ENCODE measurements at regions not wholly inside any gene's neighbourhood (a gene's known extent, or its start where the extent isn't known, plus 50 kb on each side); places are given as distances from the start of the nearest gene placed in this dataset.

DNA sequence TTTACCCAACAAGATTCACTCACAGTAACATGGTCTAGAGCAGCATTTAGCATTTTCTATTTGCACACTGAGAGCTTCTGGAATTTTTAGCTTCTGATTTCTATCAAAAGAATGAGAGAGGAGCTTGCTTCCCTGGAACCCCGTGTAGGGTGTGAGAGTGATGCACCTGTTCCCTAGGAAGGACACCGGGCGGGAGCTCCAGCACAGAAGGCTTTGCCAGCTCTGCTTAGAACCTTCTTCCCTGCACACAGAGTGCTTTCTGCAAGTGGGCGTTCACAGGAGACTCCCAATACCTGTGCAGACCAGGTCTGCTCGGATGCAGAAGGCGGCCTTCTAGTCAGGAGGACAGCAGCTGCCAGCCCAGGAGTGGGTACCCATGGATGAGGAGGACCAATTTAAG is 217.3 kb downstream of the TBXT start:
- Histone ChIP-seq H3K4me1 (ENCODE audit: insufficient read depth, low read length) (no peaks in the 10 kb centered on the region), H3K4me2 (ENCODE audit: insufficient read depth, low read length) (no peak overlapping the region), H3K9me3 (ENCODE audit: low read depth, low read length) (no peaks in the 10 kb centered on the region), H3K36me3 (ENCODE audit: insufficient read depth, low read length) (no peaks in the 10 kb centered on the region), H2AFZ (ENCODE audit: low read length) (no peak overlapping the region), H4K20me1 (ENCODE audit: insufficient read depth, low read length) (no peaks in the 10 kb centered on the region), H3K4me3 (ENCODE audit: insufficient read depth, low read length) (no peak overlapping the region), H3K79me2 (ENCODE audit: insufficient read depth, low read length) (no peaks in the 10 kb centered on the region), H3K27ac (ENCODE audit: low read depth, low read length) (no peak overlapping the region), H3K27me3 (ENCODE audit: insufficient read depth, low read length) (no peaks in the 10 kb centered on the region)
- DNase-seq (ENCODE audit: insufficient read length, low spot score, missing footprints) = no peak
- no peak for TF ChIP-seq CTCF (IDR thresholded peaks at IDR 0.05; ENCODE audit: extremely low read depth, low read depth, low read length)

DNA sequence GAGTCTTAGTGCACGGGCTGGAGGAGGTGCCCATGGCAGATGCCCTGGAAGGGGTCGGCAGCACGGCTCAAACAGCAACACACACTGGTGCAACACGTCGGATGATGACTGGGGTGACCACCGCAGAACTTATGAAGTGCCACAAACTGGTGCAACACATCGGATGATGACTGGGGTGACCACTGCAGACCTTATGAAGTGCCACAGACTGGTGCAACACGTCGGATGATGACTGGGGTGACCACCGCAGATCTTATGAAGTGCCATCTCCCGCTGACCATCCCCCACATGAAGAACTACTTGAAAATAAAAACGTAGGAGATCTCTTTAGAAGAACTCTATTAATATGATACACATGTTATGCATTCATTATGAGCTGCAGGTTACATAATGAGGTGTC is 218.3 kb downstream of the TBXT start:
- H3K79me2 ChIP-seq (ENCODE audit: insufficient read depth, low read length) = no peaks in the 10 kb centered on the region
- TF ChIP-seq CTCF (IDR thresholded peaks at IDR 0.05; ENCODE audit: extremely low read depth, low read depth, low read length) = no peak
- no peaks in the 10 kb centered on the region for H4K20me1 ChIP-seq (ENCODE audit: insufficient read depth, low read length)
- no peak overlapping the region for H3K27ac ChIP-seq (ENCODE audit: low read depth, low read length)
- H3K4me1 ChIP-seq (ENCODE audit: insufficient read depth, low read length) = no peaks in the 10 kb centered on the region
- no peak for DNase-seq (ENCODE audit: insufficient read length, low spot score, missing footprints)
- H3K9me3 ChIP-seq (ENCODE audit: low read depth, low read length) = no peaks in the 10 kb centered on the region
- no peaks in the 10 kb centered on the region for H3K36me3 ChIP-seq (ENCODE audit: insufficient read depth, low read length)
- H3K27me3 ChIP-seq (ENCODE audit: insufficient read depth, low read length) = no peaks in the 10 kb centered on the region
- no peak overlapping the region for H3K4me2 ChIP-seq (ENCODE audit: insufficient read depth, low read length)
- no peak overlapping the region for H3K4me3 ChIP-seq (ENCODE audit: insufficient read depth, low read length)
- H2AFZ ChIP-seq (ENCODE audit: low read length) = no peak overlapping the region

DNA sequence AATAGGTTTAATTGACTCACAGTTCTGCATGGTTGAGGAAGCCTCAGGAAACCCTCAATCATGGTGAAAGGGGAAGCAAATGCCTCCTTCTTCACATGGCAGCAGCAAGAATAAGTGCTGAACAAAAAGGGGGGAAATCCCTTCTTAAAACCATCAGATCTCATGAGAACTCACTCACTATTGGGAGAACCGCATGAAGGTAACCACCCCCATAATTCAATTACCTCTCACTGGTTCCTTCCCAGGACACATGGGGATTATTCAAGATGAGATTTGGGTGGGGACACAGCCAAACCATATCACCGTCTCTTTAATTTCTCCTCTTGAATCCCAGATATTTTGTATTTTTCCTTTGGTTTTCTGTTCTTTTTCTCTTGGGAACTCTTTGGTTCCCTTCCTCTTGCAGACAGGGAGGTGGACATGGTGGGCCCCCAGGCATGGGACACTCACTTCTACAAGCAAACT is 223.6 kb downstream of the TBXT start:
- Histone ChIP-seq H3K4me3 (ENCODE audit: insufficient read depth, low read length) (no peak overlapping the region), H3K4me2 (ENCODE audit: insufficient read depth, low read length) (no peak overlapping the region), H2AFZ (ENCODE audit: low read length) (no peak overlapping the region), H3K9me3 (ENCODE audit: low read depth, low read length) (no peaks in the 10 kb centered on the region), H4K20me1 (ENCODE audit: insufficient read depth, low read length) (no peaks in the 10 kb centered on the region), H3K36me3 (ENCODE audit: insufficient read depth, low read length) (no peaks in the 10 kb centered on the region), H3K27me3 (ENCODE audit: insufficient read depth, low read length) (no peaks in the 10 kb centered on the region), H3K79me2 (ENCODE audit: insufficient read depth, low read length) (no peaks in the 10 kb centered on the region), H3K4me1 (ENCODE audit: insufficient read depth, low read length) (no peaks in the 10 kb centered on the region), H3K27ac (ENCODE audit: low read depth, low read length) (no peak overlapping the region)
- no peak for DNase-seq (ENCODE audit: insufficient read length, low spot score, missing footprints)
- no peak for TF ChIP-seq CTCF (IDR thresholded peaks at IDR 0.05; ENCODE audit: extremely low read depth, low read depth, low read length)

DNA sequence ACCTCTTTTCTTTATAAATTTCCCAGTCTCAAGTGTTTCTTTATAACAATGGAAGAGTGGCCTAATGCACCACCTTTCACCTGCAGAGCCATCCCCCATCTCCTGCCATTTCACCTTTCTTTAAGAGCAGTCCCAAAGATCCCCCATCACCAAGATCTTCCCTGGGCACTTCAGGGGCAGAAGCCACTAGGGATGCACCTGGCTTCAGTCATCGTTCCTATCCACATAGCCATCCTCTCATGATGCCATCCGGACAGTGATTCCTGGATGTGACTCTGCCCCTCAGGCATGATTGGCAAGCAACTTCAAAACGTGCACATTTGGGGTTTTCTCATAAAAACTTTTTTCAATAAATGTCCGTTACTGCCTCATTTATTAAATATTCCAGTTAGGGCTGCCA is 225.9 kb downstream of the TBXT start:
- H3K27me3 ChIP-seq (ENCODE audit: insufficient read depth, low read length) = no peaks in the 10 kb centered on the region
- no peaks in the 10 kb centered on the region for H3K9me3 ChIP-seq (ENCODE audit: low read depth, low read length)

More for the DNA sequence above, 225.9 kb downstream of the TBXT start:
- DNase-seq (ENCODE audit: insufficient read length, low spot score, missing footprints) = no peak
- Histone ChIP-seq H3K27ac (ENCODE audit: low read depth, low read length) (no peak overlapping the region), H3K4me3 (ENCODE audit: insufficient read depth, low read length) (no peak overlapping the region), H3K4me1 (ENCODE audit: insufficient read depth, low read length) (no peaks in the 10 kb centered on the region), H4K20me1 (ENCODE audit: insufficient read depth, low read length) (no peaks in the 10 kb centered on the region), H2AFZ (ENCODE audit: low read length) (no peak overlapping the region), H3K36me3 (ENCODE audit: insufficient read depth, low read length) (no peaks in the 10 kb centered on the region), H3K4me2 (ENCODE audit: insufficient read depth, low read length) (no peak overlapping the region), H3K79me2 (ENCODE audit: insufficient read depth, low read length) (no peaks in the 10 kb centered on the region)
- no peak for TF ChIP-seq CTCF (IDR thresholded peaks at IDR 0.05; ENCODE audit: extremely low read depth, low read depth, low read length)

Measured in osteoblast (primary cell).